Psoas muscle (tissue), 7 donors: ENCODE measurements at regions not wholly inside any gene's neighbourhood (a gene's known extent, or its start where the extent isn't known, plus 50 kb on each side); places are given as distances from the start of the nearest gene placed in this dataset.
"Not testable (repeated sequence)": the region's sequence is repeated elsewhere in the genome, so short reads cannot be mapped to it uniquely, and the experiment has no call there.

Experiments used
- ATAC-seq, 4 donors: fragments of 200-7000 bp; cut with Tn5 transposase; one replicate each; pipeline ENCODE4 v1.9.1; 2020; ENCODE audit warnings: moderate library complexity in 3 of 4, mild to moderate bottlenecking in 2 of 4
- DNase-seq, 2 donors: peaks; one replicate each; pipeline ENCODE4 v3.0.0-alpha.2; 2020
- H3K27ac ChIP-seq: fragments of 200-600 bp; one replicate; pipeline ENCODE4 v1.8.0; 2022
- H3K27me3 ChIP-seq, 3 donors: fragments of 200-600 bp in 1 of 3; one replicate each; pipeline versions ENCODE4 v1.6.1 to v1.8.0; 2013 to 2022; ENCODE audit warnings: low read length in 2 of 3, mild to moderate bottlenecking in 2 of 3, moderate library complexity in 1 of 3; ENCODE audit not compliant: insufficient read depth in 3 of 3
- H3K36me3 ChIP-seq, 2 donors: fragments of 200-600 bp in 1 of 2; one replicate each; pipeline versions ENCODE4 v1.6.1 to v1.8.0; 2013 to 2022; ENCODE audit warnings: low read depth in 1 of 2, mild to moderate bottlenecking in 1 of 2, moderate library complexity in 1 of 2; ENCODE audit not compliant: insufficient read depth in 1 of 2
- H3K4me1 ChIP-seq: fragments of 200-600 bp; one replicate; pipeline ENCODE4 v1.8.0; 2022
- H3K4me3 ChIP-seq: fragments of 200-600 bp; one replicate; pipeline ENCODE4 v1.8.0; 2022; ENCODE audit warnings: mild to moderate bottlenecking
- H3K9me3 ChIP-seq: fragments of 200-600 bp; one replicate; pipeline ENCODE4 v1.8.0; 2022
- CTCF ChIP-seq: fragments of 200-600 bp; IDR thresholded peaks from one replicate; pipeline ENCODE4 v1.8.0; 2022; ENCODE audit warnings: antibody characterized with exemption
- WGBS, 3 donors: extraction: QIAGEN DNeasy Blood & Tissue Kit; methylation state at CpG; one replicate each; pipeline versions ENCODE4 v1.1.6 to v1.1.7; 2013; 5-methylcytosine and 5-hydroxymethylcytosine counted together
- intact Hi-C, 2 donors: fragments of 100-400 bp; cut with DNase I; formaldehyde crosslinking; loops; one replicate each; pipeline versions ENCODE4 v1.11.0 to v1.14.2; 2022
- donor health status: healthy with polysubstance abuse.
- donor health status: DM: no; HTN: no; CAD: no; lungs with moderate emphysema.
- donor health status: Bipolar disorder and iron deficiency.
- donor health status: healthy.
- donor health status: DM: yes; HTN: yes; CAD: no.
- donor health status: DM: no; HTN: no; CAD: no.
- donor health status: DM: yes; HTN: yes; CAD: no.

- Histone ChIP-seq H3K9me3 (no peaks in the 10 kb centered on the region), H3K36me3 (no peaks in the 10 kb centered on the region), H3K27ac (no peak overlapping the region), H3K4me1 (no peaks in the 10 kb centered on the region), H3K4me3 (no peak overlapping the region), H3K27me3 (no peaks in the 10 kb centered on the region)
- WGBS, 3 donors, result 58 to 82% (median 80%) methylated on average over 3 of the region's 3 CpGs
- TF ChIP-seq CTCF, result no peak
- intact Hi-C loops, result no loop called here
- ATAC-seq (no peak), DNase-seq (no peak)
These were observed 129.5 kb upstream of the KLF3 start for GRCh38 chr4:38534344-38535045.

DNA sequence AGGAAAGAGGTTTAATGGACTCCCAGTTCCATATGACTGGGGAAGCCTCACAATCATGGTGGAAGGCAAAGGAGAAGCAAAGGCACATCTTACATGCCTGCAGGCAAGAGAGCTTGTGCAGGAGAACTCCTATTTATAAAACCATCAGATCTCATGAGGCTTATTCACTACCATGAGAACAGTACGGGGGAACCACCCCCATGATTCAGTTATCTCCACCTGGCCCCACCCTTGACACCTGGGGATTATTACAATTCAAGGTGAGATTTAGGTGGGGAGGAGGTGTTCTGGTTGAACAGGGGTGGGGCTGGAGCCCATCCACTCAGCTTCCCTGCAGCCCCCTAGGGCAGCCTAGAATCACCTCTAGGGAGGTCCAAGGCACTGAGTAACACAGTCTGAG is 128.9 kb upstream of the KLF3 start:
- intact Hi-C loops, H3K27ac ChIP-seq, DNase-seq, ATAC-seq, H3K4me3 ChIP-seq, H3K36me3 ChIP-seq, H3K4me1 ChIP-seq, H3K9me3 ChIP-seq, H3K27me3 ChIP-seq: not testable (repeated sequence)
- 82 to 96% (median 90%) methylated on average over 1 of the region's 1 CpG for whole genome bisulfite sequencing, 3 donors

DNA sequence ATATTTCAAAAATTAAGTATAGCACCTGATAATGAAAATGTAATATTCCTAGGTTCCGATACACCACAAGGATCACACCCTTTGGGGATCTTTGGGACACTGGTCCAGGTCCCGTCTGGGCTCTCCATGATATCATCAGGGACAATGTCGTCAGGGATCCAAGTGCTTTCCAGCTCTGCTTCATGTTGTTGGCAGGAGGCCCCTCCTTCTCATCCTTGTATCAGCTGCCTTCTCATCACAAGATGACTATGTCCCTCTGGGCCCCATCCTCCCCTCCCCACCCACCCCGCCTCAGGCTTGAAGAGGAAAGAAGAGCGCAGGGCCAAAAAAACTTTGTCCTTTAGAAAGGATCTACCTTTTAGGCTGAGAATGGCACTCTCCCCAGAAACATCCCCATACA is 128.3 kb upstream of the KLF3 start:
- intact Hi-C loops, result no loop called here

GRCh38 chr4:38536716-38537115 is 127.3 kb upstream of the KLF3 start:
- WGBS, 3 donors, result 78 to 98% (median 97%) methylated on average over 2 of the region's 2 CpGs
- H3K9me3 ChIP-seq, result no peaks in the 10 kb centered on the region

More for the DNA sequence above, 128.3 kb upstream of the KLF3 start:
- Histone ChIP-seq H3K9me3 (no peaks in the 10 kb centered on the region), H3K27me3 (no peaks in the 10 kb centered on the region), H3K27ac (no peak overlapping the region), H3K4me1 (no peaks in the 10 kb centered on the region), H3K36me3 (no peaks in the 10 kb centered on the region), H3K4me3 (no peak overlapping the region)
- no peak for ATAC-seq
- no peak for TF ChIP-seq CTCF
- 61 to 92% (median 71%) methylated on average over 5 of the region's 5 CpGs for WGBS, 3 donors
- no peak for DNase-seq

GRCh38 chr4:38537666-38538065 is 126.3 kb upstream of the KLF3 start:
- no peak for TF ChIP-seq CTCF
- Histone ChIP-seq H3K4me3 (no peak overlapping the region), H3K36me3 (no peaks in the 10 kb centered on the region), H3K9me3 (no peaks in the 10 kb centered on the region), H3K4me1 (no peaks in the 10 kb centered on the region), H3K27me3 (no peaks in the 10 kb centered on the region), H3K27ac (no peak overlapping the region)
- no peak for DNase-seq
- WGBS, 3 donors, result 94 to 100% (median 97%) methylated on average over 1 of the region's 1 CpG
- ATAC-seq, result no peak
- intact Hi-C loops, result no loop called here

More at GRCh38 chr4:38536716-38537115, 127.3 kb upstream of the KLF3 start:
- intact Hi-C loops, result no loop called here
- no peak overlapping the region for H3K27ac ChIP-seq
- DNase-seq, result no peak
- H3K27me3 ChIP-seq, result no peaks in the 10 kb centered on the region
- no peaks in the 10 kb centered on the region for H3K4me1 ChIP-seq
- TF ChIP-seq CTCF, result no peak
- H3K4me3 ChIP-seq, result no peak overlapping the region
- no peak for ATAC-seq
- H3K36me3 ChIP-seq, result no peaks in the 10 kb centered on the region
